IPS DF 6.9 (cell line): ENCODE measurements at regions not wholly inside any gene's neighbourhood (a gene's known extent, or its start where the extent isn't known, plus 50 kb on each side); places are given as distances from the start of the nearest gene placed in this dataset.
A peak's percentile ranks its signal among the peaks of the same experiment; 100 is the strongest.
"Not testable (repeated sequence)": the region's sequence is repeated elsewhere in the genome, so short reads cannot be mapped to it uniquely, and the experiment has no call there.

ENCODE experiments used
- DNase-seq: peaks from one replicate; pipeline ENCODE4 v3.0.0-alpha.2; 2013; ENCODE audit warnings: low read depth, low spot score
- H3K27ac ChIP-seq: one replicate; pipeline ENCODE4 v1.5.1; 2013; ENCODE audit warnings: low read length, control low read depth
- H3K27me3 ChIP-seq: 2 replicates; pipeline ENCODE4 v1.6.1; 2013; ENCODE audit warnings: mild to moderate bottlenecking, low read length; ENCODE audit not compliant: control insufficient read depth, insufficient read depth
- H3K36me3 ChIP-seq: 2 replicates; pipeline ENCODE4 v1.6.1; 2013; ENCODE audit warnings: low read length; ENCODE audit not compliant: control insufficient read depth, insufficient read depth
- H3K4me1 ChIP-seq: 2 replicates; pipeline ENCODE4 v1.6.1; 2013; ENCODE audit warnings: low read length; ENCODE audit not compliant: control insufficient read depth, insufficient read depth
- H3K4me3 ChIP-seq: 2 replicates; pipeline ENCODE4 v1.5.1; 2013; ENCODE audit warnings: mild to moderate bottlenecking, low read length
- H3K9me3 ChIP-seq: 2 replicates; pipeline ENCODE4 v1.6.1; 2013; ENCODE audit warnings: low read length, inconsistent platforms; ENCODE audit not compliant: control insufficient read depth, insufficient read depth
- WGBS: extraction: QIAGEN DNeasy Blood & Tissue Kit; methylation state at CpG from one replicate; pipeline ENCODE4 v1.1.7; 2013; ENCODE audit warnings: mixed read lengths, missing lambda C conversion rate; ENCODE audit not compliant: insufficient read length, insufficient coverage; 5-methylcytosine and 5-hydroxymethylcytosine counted together

DNA sequence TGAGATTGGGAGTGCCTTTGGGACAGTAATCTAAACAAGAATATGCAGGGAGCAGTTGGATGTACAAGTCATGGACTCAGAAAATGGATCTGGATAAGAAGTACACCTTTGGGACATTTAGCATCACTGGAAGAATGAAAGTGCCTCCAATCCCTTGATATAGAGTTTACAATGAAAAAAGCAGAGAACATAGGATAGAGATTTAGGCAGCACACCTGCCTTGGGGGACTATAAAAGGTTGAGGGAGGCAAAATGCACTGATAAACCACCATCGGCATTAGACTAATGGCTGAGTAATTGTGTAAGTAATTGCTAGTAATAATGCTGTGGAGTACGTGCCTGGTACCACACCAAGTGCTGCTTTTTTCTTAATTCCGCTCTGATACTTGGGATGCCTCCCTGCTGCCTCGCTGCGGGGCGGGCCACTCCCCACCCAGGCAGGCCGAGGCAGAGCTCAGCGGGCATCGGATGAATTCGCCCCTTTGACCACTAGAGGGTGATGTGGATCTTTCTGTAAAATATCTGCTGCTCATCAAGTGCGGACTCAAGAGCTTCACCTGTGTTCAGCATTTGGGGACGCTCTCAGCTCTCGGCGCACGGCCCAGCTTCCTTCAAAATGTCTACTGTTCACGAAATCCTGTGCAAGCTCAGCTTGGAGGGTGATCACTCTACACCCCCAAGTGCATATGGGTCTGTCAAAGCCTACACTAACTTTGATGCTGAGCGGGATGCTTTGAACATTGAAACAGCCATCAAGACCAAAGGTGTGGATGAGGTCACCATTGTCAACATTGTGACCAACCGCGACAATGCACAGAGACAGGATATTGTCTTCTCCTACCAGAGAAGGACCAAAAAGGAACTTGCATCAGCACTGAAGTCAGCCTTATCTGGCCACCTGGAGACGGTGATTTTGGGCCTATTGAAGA lies 99.9 kb downstream of the ANKRD18B start:
- Histone ChIP-seq H3K27ac (no peak overlapping the region), H3K9me3 (no peaks in the 10 kb centered on the region), H3K4me1 (no peaks in the 10 kb centered on the region), H3K4me3 (no peak overlapping the region), H3K36me3 (no peaks in the 10 kb centered on the region), H3K27me3 (no peaks in the 10 kb centered on the region)
- peak; percentile 73 for DNase-seq
- WGBS, result no CpG with 5 or more reads among the region's 20 CpGs

DNA sequence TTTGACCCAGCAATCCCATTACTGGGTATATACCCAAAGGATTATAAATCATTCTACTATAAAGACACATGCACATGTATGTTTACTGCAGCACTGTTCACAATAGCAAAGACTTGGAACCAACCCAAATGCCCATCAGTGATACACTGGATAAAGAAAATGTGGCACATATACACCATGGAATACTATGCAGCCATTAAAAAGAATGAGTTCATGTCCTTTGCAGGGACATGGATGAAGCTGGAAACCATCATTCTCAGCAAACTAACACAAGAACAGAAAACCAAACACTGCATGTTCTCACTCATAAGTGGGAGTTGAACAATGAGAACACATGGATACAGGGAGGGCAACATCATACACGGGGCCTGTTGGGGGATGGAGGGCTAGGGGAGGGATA lies 104.3 kb downstream of the ANKRD18B start:
- H3K27me3 ChIP-seq, H3K4me3 ChIP-seq, H3K9me3 ChIP-seq, H3K27ac ChIP-seq, H3K4me1 ChIP-seq, DNase-seq, H3K36me3 ChIP-seq: not testable (repeated sequence)
- WGBS, result no CpG with 5 or more reads among the region's 1 CpG

- Histone ChIP-seq H3K27me3 (no peaks in the 10 kb centered on the region), H3K36me3 (no peaks in the 10 kb centered on the region), H3K9me3 (no peaks in the 10 kb centered on the region), H3K4me1 (no peaks in the 10 kb centered on the region), H3K4me3 (no peak overlapping the region), H3K27ac (no peak overlapping the region)
- WGBS, result no CpG with 5 or more reads among the region's 6 CpGs
- no peak for DNase-seq
These were observed 104.9 kb downstream of the ANKRD18B start for GRCh38 chr9:33628865-33629410.

- no peaks in the 10 kb centered on the region for H3K36me3 ChIP-seq
- no peak overlapping the region for H3K27ac ChIP-seq
- no peaks in the 10 kb centered on the region for H3K27me3 ChIP-seq
- no CpG with 5 or more reads among the region's 2 CpGs for WGBS
- no peak for DNase-seq
- H3K4me1 ChIP-seq, result no peaks in the 10 kb centered on the region
- no peak overlapping the region for H3K4me3 ChIP-seq
- no peaks in the 10 kb centered on the region for H3K9me3 ChIP-seq
These were observed 109.6 kb downstream of the ANKRD18B start for GRCh38 chr9:33633636-33634035.

DNA sequence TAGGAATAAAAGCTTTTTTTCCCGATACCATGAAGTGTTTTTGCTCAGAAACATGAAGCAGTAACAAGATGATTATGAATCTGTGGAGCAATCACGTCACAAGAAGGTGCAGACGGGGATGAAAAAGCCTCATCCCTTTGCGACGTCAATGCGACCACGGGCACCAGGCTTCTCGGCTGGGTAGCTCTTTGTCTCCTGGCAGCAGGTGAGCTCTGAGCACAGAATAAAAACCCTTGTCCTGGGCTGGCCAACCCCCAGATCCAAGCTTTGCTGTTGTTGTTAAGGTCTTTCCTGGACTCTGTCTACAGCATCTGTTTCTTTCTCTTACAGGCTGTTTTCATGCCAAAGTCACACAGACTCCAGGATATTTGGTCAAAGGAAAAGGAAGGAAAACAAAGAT lies 113.8 kb downstream of the ANKRD18B start:
- Histone ChIP-seq H3K9me3 (no peaks in the 10 kb centered on the region), H3K27me3 (no peaks in the 10 kb centered on the region), H3K36me3 (no peaks in the 10 kb centered on the region), H3K27ac (no peak overlapping the region), H3K4me1 (no peaks in the 10 kb centered on the region), H3K4me3 (no peak overlapping the region)
- WGBS, result no CpG with 5 or more reads among the region's 8 CpGs
- DNase-seq, result no peak

GRCh38 chr9:33638391-33638915 lies 114.4 kb downstream of the ANKRD18B start:
- Histone ChIP-seq H3K27ac (no peak overlapping the region), H3K27me3 (no peaks in the 10 kb centered on the region), H3K4me1 (no peaks in the 10 kb centered on the region), H3K36me3 (no peaks in the 10 kb centered on the region), H3K9me3 (no peaks in the 10 kb centered on the region), H3K4me3 (no peak overlapping the region)
- no peak for DNase-seq
- WGBS, result no CpG with 5 or more reads among the region's 6 CpGs

GRCh38 chr9:33645706-33646105 lies 121.7 kb downstream of the ANKRD18B start:
- DNase-seq, result no peak
- no peaks in the 10 kb centered on the region for H3K4me1 ChIP-seq
- no peaks in the 10 kb centered on the region for H3K27me3 ChIP-seq
- no peaks in the 10 kb centered on the region for H3K9me3 ChIP-seq
- H3K4me3 ChIP-seq, result no peak overlapping the region
- H3K27ac ChIP-seq, result no peak overlapping the region
- no peaks in the 10 kb centered on the region for H3K36me3 ChIP-seq

DNA sequence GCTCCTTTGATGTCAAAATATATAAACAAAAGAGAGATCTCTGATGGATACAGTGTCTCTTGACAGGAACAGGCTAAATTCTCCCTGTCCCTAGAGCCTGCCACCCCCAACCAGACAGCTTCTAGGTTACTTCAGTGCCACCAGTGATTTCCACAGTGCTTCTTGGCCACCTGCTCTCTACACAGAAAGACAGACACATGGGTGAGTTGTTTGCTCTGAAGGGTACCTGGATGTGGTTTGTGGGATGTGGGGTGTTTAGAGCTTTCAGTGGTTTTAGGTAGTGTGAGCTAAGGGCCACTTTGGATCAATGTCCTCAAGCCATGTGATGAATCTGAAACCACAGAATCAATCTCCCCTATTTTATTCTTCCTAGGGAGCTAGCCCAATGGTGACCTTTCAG lies 125.4 kb downstream of the ANKRD18B start:
- Histone ChIP-seq H3K36me3 (no peaks in the 10 kb centered on the region), H3K4me1 (no peaks in the 10 kb centered on the region), H3K27me3 (no peaks in the 10 kb centered on the region), H3K4me3 (no peak overlapping the region), H3K9me3 (no peaks in the 10 kb centered on the region), H3K27ac (no peak overlapping the region)
- no peak for DNase-seq

- no CpG with 5 or more reads among the region's 3 CpGs for WGBS
- Histone ChIP-seq H3K27ac (no peak overlapping the region), H3K4me1 (no peaks in the 10 kb centered on the region), H3K9me3 (no peaks in the 10 kb centered on the region), H3K36me3 (no peaks in the 10 kb centered on the region), H3K27me3 (no peaks in the 10 kb centered on the region), H3K4me3 (no peak overlapping the region)
- DNase-seq, result peak; percentile 16
These were observed 127.1 kb downstream of the ANKRD18B start for GRCh38 chr9:33651125-33651524.

DNA sequence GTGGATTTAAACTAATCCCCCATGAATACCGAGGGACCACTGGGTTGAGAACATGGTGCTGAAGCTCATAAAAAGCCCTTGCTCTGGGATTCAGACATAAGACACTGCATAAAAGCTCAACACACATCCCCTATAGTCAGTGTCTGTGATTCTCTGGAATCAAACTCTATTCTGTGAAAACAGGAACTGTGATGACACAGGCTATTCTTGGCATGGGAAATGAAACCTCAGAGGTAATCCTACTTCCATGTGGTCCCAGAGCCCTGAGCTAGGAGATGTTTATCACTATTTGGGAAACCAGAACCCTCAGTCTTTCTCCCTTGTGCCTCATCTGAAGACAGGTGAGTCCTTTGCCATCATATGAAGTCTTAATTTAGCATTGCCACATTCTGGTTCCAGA lies 135.4 kb upstream of the PRSS3 start:
- Histone ChIP-seq H3K36me3 (no peaks in the 10 kb centered on the region), H3K27me3 (no peaks in the 10 kb centered on the region), H3K27ac (no peak overlapping the region), H3K9me3 (no peaks in the 10 kb centered on the region), H3K4me3 (no peak overlapping the region), H3K4me1 (no peaks in the 10 kb centered on the region)
- DNase-seq, result no peak
- no CpG with 5 or more reads among the region's 1 CpG for WGBS

DNA sequence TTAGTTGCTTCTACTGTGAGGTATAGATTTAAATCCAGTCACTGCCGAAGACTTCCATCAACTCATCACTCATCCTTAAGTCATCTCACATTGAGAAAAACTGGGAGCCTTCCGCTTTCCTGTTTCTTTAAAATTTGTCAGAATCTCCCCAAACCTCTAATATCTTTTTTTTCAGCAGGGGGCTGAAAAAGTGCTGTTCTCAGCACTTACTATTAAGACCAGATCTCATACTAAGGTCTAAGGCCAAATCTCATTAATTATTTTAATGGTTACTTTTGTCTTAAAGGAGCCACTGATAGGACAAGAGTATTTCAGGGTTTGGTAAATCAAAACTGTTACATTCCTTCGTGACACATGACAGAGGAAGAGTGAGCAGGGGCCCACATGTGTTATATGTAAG lies 134.6 kb upstream of the PRSS3 start:
- Histone ChIP-seq H3K36me3 (no peaks in the 10 kb centered on the region), H3K27ac (no peak overlapping the region), H3K9me3 (no peaks in the 10 kb centered on the region), H3K27me3 (no peaks in the 10 kb centered on the region), H3K4me3 (no peak overlapping the region), H3K4me1 (no peaks in the 10 kb centered on the region)
- no CpG with 5 or more reads among the region's 3 CpGs for WGBS
- no peak for DNase-seq
